ENCODE measurements at regions not wholly inside any gene's neighbourhood (a gene's known extent, or its start where the extent isn't known, plus 50 kb on each side); places are given as distances from the start of the nearest gene placed in this dataset.
"Not testable (repeated sequence)": the region's sequence is repeated elsewhere in the genome, so short reads cannot be mapped to it uniquely, and the experiment has no call there.

DNA sequence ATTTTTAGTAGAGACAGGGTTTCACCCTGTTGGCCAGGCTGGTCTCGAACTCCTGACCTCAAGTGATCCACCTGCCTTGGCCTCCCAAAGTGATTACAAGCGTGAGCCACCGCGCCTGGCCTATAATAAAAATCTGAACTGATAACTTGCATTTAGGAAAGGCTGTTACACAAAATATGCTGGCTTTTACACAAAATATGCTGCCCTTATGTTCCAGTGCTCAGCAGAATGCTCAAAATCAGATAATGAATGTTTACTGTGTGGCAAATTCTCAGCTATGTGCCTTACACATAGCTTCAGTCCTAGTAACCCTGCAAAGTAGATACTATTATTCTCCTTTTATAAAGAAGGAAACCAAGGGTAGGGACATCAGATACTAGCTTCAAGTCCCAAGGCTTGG is 141.3 kb upstream of the MSX2 start:
- no peak for DNase-seq (ENCODE audit: low read depth in 2 of 2)

DNA sequence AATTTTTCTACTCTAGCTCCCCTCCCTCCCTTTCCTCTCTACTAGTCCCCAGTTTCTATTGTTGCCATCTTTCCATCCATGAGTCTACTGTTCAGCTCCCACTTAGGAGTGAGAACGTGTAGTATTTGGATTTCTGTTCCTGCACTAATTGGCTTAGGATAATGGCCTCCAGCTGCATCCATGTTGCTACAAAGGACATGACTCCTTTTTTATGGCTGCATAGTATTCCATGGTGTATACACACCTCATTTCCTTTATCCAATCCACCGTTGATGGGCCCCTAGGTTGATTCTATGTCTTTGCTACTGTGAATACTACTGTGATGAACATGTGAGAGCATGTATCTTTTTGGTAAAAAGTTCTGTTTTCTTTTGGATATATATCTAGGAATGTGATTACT is 138.9 kb upstream of the MSX2 start:
- no peak for DNase-seq (ENCODE audit: low read depth in 2 of 2)

DNA sequence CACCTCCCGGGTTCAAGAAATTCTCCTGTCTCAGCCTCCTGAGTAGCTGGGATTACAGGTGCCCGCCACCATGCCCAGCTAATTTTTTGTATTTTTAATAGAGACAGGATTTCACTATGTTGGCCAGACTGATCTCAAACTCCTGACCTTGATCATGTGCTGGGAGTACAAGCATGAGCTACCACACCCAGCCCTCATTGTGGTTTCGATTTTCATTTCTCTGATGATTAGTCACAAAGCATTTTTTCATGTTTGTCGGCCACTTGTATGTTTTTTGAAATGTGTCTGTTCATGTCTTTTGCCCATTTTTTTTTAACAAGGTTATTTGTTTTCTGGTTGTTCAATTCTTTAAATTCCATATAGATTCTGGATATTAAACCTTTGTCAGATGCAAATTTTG is 138.2 kb upstream of the MSX2 start:
- DNase-seq (ENCODE audit: low read depth in 2 of 2), result not testable (repeated sequence)

DNA sequence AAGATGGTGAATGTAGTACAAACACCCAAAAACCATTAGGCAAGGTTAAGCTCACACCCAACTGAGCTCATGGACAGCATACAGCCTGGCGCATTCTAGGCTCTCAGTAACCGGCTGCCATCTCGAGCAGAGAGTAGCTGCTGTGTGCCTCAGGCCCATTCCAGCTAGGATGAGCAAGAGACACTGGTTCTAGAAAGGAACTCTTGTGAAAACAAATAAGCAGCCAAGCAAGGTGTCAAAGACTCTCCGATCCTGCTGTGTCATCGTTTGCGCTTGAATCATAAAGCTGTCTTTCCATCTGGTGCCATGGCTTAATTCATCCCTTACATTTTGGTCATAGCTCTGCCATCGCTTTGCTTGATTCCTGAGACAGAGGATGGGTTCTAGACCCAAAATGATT is 135.4 kb upstream of the MSX2 start:
- DNase-seq (ENCODE audit: low read depth in 2 of 2), result no peak

DNA sequence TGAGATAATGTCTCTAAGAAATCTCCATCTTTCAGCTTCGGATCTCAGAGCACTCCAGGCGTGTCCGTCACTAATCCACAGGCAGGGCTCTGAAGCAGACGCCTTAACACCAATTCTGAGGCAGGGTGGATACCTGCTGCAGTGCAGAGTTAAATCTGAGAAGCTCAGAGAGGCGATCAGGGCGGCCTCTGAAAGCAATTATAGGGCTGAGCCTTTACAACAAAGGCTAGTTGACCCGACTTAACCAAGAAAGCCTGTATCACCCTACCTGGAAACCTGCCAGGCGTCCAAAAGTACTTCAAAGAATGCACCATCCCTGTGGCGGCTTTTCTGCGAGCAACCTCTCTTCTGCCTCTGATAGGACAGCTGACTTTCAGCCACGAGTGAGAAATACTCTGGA is 134.8 kb upstream of the MSX2 start:
- no peak for DNase-seq (ENCODE audit: low read depth in 2 of 2)

GRCh38 chr5:174590820-174591219 is 133.6 kb upstream of the MSX2 start:
- DNase-seq (ENCODE audit: low read depth in 2 of 2), result no peak

DNA sequence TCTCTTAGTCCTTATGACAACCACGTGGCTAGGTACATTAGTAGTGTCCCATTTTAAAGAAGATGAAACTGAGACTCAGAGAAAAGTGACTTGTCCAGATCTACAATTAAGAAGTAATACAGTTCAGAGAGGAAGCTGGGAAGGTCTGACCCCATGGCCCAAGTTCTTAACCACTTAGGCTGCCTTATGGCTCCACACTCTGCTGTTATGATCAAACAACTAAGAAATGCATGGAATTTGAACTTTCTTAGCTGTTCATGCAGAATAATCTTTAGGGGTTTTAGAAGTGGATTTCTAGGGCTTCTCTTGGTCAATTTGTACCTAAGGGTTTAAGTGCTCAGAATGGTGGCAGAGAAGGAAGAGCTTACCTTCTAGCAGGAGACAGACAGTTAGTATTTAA is 128.0 kb upstream of the MSX2 start:
- DNase-seq (ENCODE audit: low read depth in 2 of 2), result no peak

DNA sequence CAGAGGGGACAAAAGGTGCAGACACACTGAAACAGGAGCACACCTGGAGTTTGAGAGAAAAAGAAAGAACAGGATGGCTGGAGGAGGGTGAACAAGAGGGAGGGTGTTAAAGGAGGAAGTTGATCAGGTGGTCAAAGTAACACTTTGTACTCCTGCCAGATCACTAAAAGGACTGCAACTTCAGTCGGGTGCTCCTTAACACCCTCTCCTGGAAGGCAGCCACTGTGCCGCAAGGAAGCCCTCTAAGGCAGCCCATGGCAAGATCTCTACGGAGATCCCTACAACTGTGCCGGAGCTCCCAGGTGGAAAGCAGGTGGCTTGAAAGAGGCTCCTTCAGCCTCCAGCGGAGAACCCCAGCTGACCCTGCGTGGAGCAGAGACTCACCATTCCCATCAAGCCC is 124.4 kb upstream of the MSX2 start:
- no peak for DNase-seq (ENCODE audit: low read depth in 2 of 2)

DNA sequence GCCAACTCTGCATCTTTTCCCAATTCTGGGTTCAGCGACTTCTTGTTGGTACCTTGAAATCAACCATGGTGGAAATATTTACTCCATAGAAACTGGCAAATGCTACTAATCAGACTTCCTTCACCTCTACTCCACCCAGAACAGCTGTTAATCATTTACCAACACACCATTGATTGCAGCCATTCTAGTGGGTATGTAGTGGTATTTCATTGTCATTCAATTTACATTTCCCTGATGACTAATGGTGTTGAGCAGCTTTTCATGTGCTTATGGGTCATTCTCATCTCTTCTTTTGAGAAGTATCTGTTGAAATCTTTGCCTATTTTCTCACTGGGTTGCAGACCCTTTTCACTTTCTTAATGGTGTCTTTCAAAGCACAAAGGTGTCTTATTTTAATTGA is 122.4 kb upstream of the MSX2 start:
- no peak for DNase-seq (ENCODE audit: low read depth in 2 of 2)

DNA sequence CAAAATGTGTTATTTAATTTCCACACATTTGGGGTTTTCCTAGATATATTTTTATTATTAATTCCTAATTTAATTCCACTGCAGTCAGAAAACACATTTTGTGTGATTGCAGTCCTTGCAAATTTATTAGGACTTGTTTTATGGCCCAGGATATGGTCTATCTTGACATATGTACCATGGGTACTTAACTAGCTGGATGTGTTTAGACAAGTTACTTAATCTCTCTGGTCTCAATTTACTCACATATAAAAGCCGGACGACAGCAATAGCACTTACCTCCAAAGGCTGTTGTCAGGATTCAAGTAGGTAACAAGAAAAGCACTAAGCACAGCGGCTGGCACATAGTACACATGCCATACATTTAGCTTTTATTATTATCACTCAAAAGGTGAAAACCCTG is 118.2 kb upstream of the MSX2 start:
- no peak for DNase-seq (ENCODE audit: low read depth in 2 of 2)

- no peak for DNase-seq (ENCODE audit: low read depth in 2 of 2)
These were observed 117.7 kb upstream of the MSX2 start for GRCh38 chr5:174606646-174607045.

DNA sequence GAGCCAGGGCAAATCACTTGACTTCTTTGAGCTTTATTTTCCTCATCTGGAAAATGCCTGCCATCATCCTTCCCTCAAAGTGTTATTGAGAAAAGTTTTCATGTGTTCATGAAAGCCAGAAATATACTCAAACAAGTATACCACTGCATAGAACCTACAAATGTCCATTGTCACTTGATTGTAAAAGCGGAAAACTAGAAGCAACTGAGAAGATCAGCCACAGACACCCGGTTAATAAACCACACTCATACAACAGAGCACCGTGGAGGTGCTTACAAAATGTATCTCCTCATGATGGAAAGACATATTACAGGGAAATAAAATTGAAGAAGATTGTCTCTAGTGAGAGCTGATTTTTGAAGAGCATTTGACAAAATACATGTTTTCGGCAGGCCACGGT is 117.2 kb upstream of the MSX2 start:
- no peak for DNase-seq (ENCODE audit: low read depth in 2 of 2)

GRCh38 chr5:174607916-174608315 is 116.5 kb upstream of the MSX2 start:
- DNase-seq (ENCODE audit: low read depth in 2 of 2), result no peak

DNA sequence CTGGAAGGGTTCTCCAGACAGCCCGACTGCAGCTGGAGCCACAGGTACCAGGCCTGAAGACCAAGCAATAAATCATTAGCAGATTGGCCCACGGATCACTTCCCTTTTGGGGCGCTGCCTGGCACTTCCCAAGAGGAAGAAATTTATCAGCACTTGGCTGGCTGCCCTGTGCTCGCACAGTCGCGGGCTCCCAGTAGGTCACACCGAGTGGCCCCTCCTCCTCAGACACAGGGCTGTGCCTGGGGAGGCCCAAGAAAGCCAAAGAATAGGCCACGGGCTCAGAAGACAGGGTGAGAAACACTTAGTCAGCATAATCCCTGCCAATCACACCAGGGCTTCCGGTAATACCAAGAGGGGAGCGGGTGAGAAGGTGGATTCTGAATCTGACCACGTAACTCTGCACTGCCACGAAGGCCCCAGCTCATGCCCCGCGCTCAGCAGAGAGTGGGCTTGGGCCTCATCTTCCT is 115.7 kb upstream of the MSX2 start:
- DNase-seq (ENCODE audit: low read depth in 2 of 2), result no peak

- DNase-seq (ENCODE audit: low read depth in 2 of 2), result no peak
These were observed 115.3 kb upstream of the MSX2 start for GRCh38 chr5:174609116-174609515.

GRCh38 chr5:174610968-174611367 is 113.4 kb upstream of the MSX2 start:
- no peak for DNase-seq (ENCODE audit: low read depth in 2 of 2)

GRCh38 chr5:174612686-174613085 is 111.7 kb upstream of the MSX2 start:
- no peak for DNase-seq (ENCODE audit: low read depth in 2 of 2)

DNA sequence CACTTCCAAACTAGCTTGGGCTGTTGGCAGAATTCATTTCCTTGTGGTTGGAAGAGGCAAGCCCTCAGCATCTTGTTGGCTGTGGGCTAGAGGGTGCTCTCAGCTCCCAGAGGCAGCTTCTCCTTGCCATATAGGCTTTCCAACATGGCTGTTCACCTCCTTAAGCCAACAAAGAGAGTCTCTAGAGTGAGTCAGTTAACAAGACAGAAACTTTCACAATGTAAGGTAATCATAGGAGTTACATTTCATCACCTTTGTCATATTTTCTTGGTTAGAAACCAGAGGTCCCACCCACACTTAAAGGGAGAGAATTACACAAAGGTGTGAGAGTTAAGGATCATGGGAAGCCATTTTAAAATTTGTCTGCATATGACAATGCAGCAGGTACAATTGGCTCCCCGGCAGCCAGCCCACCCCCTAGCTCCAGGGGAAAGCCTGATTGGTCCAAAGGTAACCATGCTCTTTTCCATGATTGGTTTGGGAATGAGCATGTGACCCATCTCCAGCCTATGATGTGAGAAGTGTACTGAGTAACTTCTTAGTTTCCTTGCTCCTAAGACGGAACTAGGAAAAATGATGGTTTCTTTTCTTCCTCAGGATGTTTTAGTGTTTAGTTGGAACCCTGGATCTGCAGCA is 109.8 kb upstream of the MSX2 start:
- no peak for DNase-seq (ENCODE audit: low read depth in 2 of 2)

- DNase-seq (ENCODE audit: low read depth in 2 of 2), result no peak
These were observed 108.3 kb upstream of the MSX2 start for GRCh38 chr5:174616036-174616435.

DNA sequence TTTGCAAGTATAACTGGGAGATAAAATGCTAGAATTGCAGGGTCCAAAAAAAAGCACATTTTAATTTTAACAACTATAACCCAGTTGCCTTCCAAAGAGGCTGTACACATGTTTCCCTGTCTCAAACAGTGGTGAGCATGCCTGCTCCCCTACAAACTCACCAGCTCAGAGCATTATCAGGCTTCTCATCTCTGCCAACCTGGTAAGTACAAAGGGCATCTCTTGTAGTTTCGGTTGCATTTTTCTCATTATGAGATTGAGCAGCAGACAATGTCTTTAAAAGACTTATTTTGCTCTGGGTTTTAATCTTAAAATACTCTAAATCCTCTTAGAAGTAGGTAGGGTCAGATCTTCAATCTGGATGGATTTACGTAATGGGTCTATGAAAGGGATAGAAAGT is 107.1 kb upstream of the MSX2 start:
- DNase-seq (ENCODE audit: low read depth in 2 of 2), result no peak

- DNase-seq (ENCODE audit: low read depth in 2 of 2), result no peak
These were observed 106.5 kb upstream of the MSX2 start for GRCh38 chr5:174617910-174618309.

- DNase-seq (ENCODE audit: low read depth in 2 of 2), result no peak
These were observed 105.8 kb upstream of the MSX2 start for GRCh38 chr5:174618589-174618988.

GRCh38 chr5:174622067-174622466 is 102.3 kb upstream of the MSX2 start:
- no peak for DNase-seq (ENCODE audit: low read depth in 2 of 2)

GRCh38 chr5:174623018-174623417 is 101.4 kb upstream of the MSX2 start:
- no peak for DNase-seq (ENCODE audit: low read depth in 2 of 2)

Data from lung microvascular endothelial cell (primary cell).